AG10803 (cell line): ENCODE measurements at regions not wholly inside any gene's neighbourhood (a gene's known extent, or its start where the extent isn't known, plus 50 kb on each side); places are given as distances from the start of the nearest gene placed in this dataset.

Experiments
- DNase-seq: peaks from one replicate; pipeline ENCODE4 v3.0.0; 2010; ENCODE audit warnings: low read depth
- H3K4me3 ChIP-seq: 2 replicates; pipeline ENCODE4 v1.5.1; 2011; ENCODE audit warnings: mild to moderate bottlenecking, low read length, control low read depth
- TF ChIP-seq, protein P1 (sequence below): conservative IDR thresholded peaks from 2 replicates; pipeline ENCODE4 v1.5.1; 2011; ENCODE audit warnings: mild to moderate bottlenecking, low read length, control low read depth, inconsistent platforms

GRCh38 chr4:151917145-151917734 is 156.4 kb upstream of the GATB start:
- no peak for DNase-seq
- no peak overlapping the region for H3K4me3 ChIP-seq
- TF ChIP-seq, protein P1, sequence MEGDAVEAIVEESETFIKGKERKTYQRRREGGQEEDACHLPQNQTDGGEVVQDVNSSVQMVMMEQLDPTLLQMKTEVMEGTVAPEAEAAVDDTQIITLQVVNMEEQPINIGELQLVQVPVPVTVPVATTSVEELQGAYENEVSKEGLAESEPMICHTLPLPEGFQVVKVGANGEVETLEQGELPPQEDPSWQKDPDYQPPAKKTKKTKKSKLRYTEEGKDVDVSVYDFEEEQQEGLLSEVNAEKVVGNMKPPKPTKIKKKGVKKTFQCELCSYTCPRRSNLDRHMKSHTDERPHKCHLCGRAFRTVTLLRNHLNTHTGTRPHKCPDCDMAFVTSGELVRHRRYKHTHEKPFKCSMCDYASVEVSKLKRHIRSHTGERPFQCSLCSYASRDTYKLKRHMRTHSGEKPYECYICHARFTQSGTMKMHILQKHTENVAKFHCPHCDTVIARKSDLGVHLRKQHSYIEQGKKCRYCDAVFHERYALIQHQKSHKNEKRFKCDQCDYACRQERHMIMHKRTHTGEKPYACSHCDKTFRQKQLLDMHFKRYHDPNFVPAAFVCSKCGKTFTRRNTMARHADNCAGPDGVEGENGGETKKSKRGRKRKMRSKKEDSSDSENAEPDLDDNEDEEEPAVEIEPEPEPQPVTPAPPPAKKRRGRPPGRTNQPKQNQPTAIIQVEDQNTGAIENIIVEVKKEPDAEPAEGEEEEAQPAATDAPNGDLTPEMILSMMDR, result no peak

DNA sequence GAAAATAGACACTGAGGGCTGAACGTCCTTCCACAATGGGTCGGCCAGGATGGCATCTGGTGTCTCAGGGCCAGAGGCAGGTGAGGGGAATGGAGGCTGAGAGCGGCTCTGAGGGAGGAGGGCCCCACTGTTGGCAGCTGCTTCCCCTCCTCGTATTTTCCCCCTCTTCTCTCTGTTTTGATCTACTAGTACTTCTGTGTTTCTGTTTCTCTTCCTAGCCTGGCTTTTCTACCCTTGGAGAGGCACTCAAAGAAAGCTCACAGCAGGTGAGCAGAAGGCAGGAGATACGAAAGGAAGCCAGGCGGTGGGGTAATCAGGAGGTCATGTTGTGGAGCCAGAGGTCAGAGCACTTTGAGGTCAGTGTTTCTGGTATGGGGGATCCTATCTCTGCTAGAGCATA is 151.8 kb upstream of the GATB start:
- TF ChIP-seq, protein P1, result no peak
- no peak overlapping the region for H3K4me3 ChIP-seq
- DNase-seq, result no peak

DNA sequence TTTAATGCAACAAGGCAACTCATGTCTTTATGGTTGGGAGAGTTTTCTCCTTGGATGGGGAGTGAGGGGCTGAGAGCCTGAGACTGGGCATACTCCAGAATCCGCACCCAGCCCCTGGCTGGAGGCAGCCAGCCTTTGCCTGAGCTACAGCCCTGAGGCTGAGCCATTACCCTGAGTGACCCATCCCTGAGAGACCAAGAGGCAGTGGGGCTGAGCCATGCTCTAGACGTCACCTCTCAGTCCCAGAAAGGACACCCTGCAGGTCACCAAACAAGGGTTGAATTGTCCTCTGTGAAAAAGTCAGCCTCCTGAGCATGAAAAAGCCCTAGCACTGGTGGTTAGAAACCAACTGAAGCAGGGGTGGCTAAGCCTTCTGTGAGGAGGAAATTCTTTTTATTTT is 151.2 kb upstream of the GATB start:
- no peak for DNase-seq
- TF ChIP-seq, protein P1, result no peak
- no peak overlapping the region for H3K4me3 ChIP-seq

- DNase-seq, result no peak
- H3K4me3 ChIP-seq, result no peak overlapping the region
- TF ChIP-seq, protein P1, result no peak
Observed at GRCh38 chr4:151908734-151909497, 148.1 kb upstream of the GATB start.

DNA sequence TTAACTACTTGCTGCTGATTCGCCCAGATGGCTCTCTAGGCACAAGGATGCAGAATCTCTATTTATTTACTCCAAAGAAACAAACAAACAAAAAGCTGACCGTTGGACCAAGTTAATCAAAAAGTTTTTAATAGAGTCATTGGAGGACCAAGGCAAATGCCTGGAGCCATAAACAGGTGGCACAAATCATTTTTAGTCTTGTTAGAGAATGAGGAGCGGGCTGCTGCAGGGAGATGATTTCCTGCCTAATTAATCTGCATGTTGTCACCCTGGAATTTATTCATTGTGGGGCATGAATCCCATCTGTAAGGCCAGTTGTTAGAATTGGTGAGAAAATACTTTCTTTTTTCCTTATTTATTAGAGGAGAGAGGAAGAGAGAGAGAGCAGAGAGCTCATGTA is 147.4 kb upstream of the GATB start:
- DNase-seq, result no peak
- TF ChIP-seq, protein P1, result no peak
- H3K4me3 ChIP-seq, result no peak overlapping the region

DNA sequence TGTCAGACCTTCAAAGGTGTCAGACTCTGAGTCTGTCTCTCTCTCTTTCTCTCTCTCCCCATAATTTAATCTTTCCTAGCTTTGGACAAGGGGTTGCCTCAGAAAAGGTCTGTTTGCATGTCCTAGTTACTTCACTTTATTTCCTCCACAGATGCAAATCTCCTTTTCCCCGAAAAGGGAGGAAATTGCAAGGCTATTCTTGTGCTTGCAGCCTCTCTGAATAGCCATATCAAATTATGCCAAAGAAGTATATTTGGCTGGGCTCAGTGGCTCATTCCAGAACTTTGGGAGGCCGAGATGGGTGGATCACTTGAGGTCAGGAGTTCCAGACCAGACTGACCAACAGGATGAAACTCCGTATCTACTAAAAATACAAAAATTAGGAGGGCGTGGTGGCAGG is 145.6 kb upstream of the GATB start:
- no peak for DNase-seq
- TF ChIP-seq, protein P1, result no peak
- no peak overlapping the region for H3K4me3 ChIP-seq

GRCh38 chr4:151905197-151905596 is 144.4 kb upstream of the GATB start:
- TF ChIP-seq, protein P1, result no peak
- no peak for DNase-seq
- H3K4me3 ChIP-seq, result no peak overlapping the region
